Stimulated activated naive CD8-positive, alpha-beta T cell treated with anti-CD3 and anti-CD28 coated beads, Interleukin-15, Interleukin-2, amounts not matched to agents 100 U/mL and 50 U/mL, for 24 hours (primary cell): ENCODE measurements at regions not wholly inside any gene's neighbourhood (a gene's known extent, or its start where the extent isn't known, plus 50 kb on each side); places are given as distances from the start of the nearest gene placed in this dataset.

Experiments
- ATAC-seq: fragments of 150-1000 bp; cut with Tn5 transposase; one replicate; pipeline ENCODE4 v1.10.0; 2021
- DNase-seq: peaks from one replicate; pipeline ENCODE4 v3.0.0; 2021

GRCh38 chr3:17795280-17795679 is 52.8 kb upstream of the TBC1D5 start:
- DNase-seq (no peak), ATAC-seq (no peak)

GRCh38 chr3:17793542-17794195 is 51.2 kb upstream of the TBC1D5 start:
- ATAC-seq, result no peak
- DNase-seq, result no peak
